Keratinocyte (primary cell): ENCODE measurements at regions not wholly inside any gene's neighbourhood (a gene's known extent, or its start where the extent isn't known, plus 50 kb on each side); places are given as distances from the start of the nearest gene placed in this dataset.

Experiments
- DNase-seq: peaks from one replicate; pipeline ENCODE4 v3.0.0-alpha.2; 2011; ENCODE audit warnings: low read depth, missing footprints, low spot score
- FAIRE-seq: peaks from 2 replicates; lab custom pipeline; 2011; peaks lifted over from hg19 to GRCh38; lab: Jason Lieb, UNC
- H2AFZ ChIP-seq: 2 replicates; pipeline ENCODE4 v1.6.0; 2012; ENCODE audit warnings: low read length, control low read depth, inconsistent platforms; ENCODE audit not compliant: control insufficient read depth
- H3K27ac ChIP-seq: 2 replicates; pipeline ENCODE4 v1.5.1; 2011; ENCODE audit warnings: low read length; ENCODE audit not compliant: control insufficient read depth, insufficient read depth
- H3K27me3 ChIP-seq: 3 replicates; pipeline ENCODE4 v1.6.0; 2011; ENCODE audit warnings: low read length; ENCODE audit not compliant: control insufficient read depth, insufficient read depth; ENCODE audit errors: extremely low read depth
- H3K36me3 ChIP-seq, 2 experiments: 2 replicates in 1 of 2; 3 replicates in 1 of 2; pipeline ENCODE4 v1.5.1; 2011; ENCODE audit warnings: low read length in 2 of 2, mild to moderate bottlenecking in 1 of 2; ENCODE audit not compliant: control insufficient read depth in 2 of 2, insufficient read depth in 2 of 2; ENCODE audit errors: extremely low read depth in 1 of 2
- H3K4me1 ChIP-seq: 3 replicates; pipeline ENCODE4 v1.5.1; 2011; ENCODE audit warnings: low read length; ENCODE audit not compliant: control insufficient read depth, insufficient read depth; ENCODE audit errors: extremely low read depth
- H3K4me2 ChIP-seq: 3 replicates; pipeline ENCODE4 v1.6.0; 2011; ENCODE audit warnings: low read depth, low read length; ENCODE audit not compliant: control insufficient read depth, insufficient read depth; ENCODE audit errors: extremely low read depth
- H3K4me3 ChIP-seq, 3 experiments: fragments of 200-600 bp in 1 of 3; sonication (generic) in 1 of 3; 2 replicates in 2 of 3; 3 replicates in 1 of 3; pipeline ENCODE4 v1.5.1; 2011 to 2016; ENCODE audit warnings: low read length in 3 of 3, mild to moderate bottlenecking in 3 of 3, control low read depth in 2 of 3, inconsistent platforms in 1 of 3, low read depth in 1 of 3, mixed read lengths in 1 of 3, mixed run types in 1 of 3, moderate library complexity in 1 of 3; ENCODE audit not compliant: control insufficient read depth in 2 of 3, insufficient read depth in 2 of 3; ENCODE audit errors: extremely low read depth in 1 of 3
- H3K79me2 ChIP-seq: 2 replicates; pipeline ENCODE4 v1.6.0; 2012; ENCODE audit warnings: low read length; ENCODE audit not compliant: control insufficient read depth, insufficient read depth
- H3K9ac ChIP-seq: 3 replicates; pipeline ENCODE4 v1.6.0; 2011; ENCODE audit warnings: low read length; ENCODE audit not compliant: control insufficient read depth, insufficient read depth; ENCODE audit errors: extremely low read depth
- H3K9me1 ChIP-seq: 3 replicates; pipeline ENCODE4 v1.6.0; 2011; ENCODE audit warnings: low read length; ENCODE audit not compliant: control insufficient read depth, insufficient read depth; ENCODE audit errors: extremely low read depth
- H3K9me3 ChIP-seq: 2 replicates; pipeline ENCODE4 v1.5.1; 2012; ENCODE audit warnings: low read depth, low read length; ENCODE audit not compliant: control insufficient read depth
- H4K20me1 ChIP-seq: 3 replicates; pipeline ENCODE4 v1.6.0; 2011; ENCODE audit warnings: low read length; ENCODE audit not compliant: control insufficient read depth, insufficient read depth; ENCODE audit errors: extremely low read depth
- CTCF ChIP-seq, 3 experiments: IDR thresholded peaks in 1 of 3; conservative IDR thresholded peaks in 1 of 3; optimal IDR thresholded peaks in 1 of 3; 2 replicates in 2 of 3; 3 replicates in 1 of 3; pipeline versions ENCODE3 to v1.5.1; 2011; ENCODE audit warnings: low read length in 3 of 3, mild to moderate bottlenecking in 3 of 3, moderate library complexity in 2 of 3, control low read depth in 1 of 3, inconsistent platforms in 1 of 3; ENCODE audit not compliant: insufficient read depth in 2 of 3; ENCODE audit errors: extremely low read depth in 1 of 3
- EZH2 ChIP-seq: IDR thresholded peaks from one replicate; pipeline ENCODE4 v1.6.1; 2012; ENCODE audit warnings: inconsistent platforms, mild to moderate bottlenecking, low read length, moderate library complexity
- dilution Hi-C: fragments of 300-500 bp; cut with MboI; formaldehyde crosslinking; loops from one replicate; pipeline ENCODE4 v1.7.0; 2020; ENCODE audit warnings: low sequenced_read_pairs; ENCODE audit not compliant: extremely low pct_ligation_motif_present

- TF ChIP-seq CTCF (optimal IDR thresholded peaks at IDR 0.05 in 1 of 3, IDR thresholded peaks at IDR 0.05 in 1 of 3, conservative IDR thresholded peaks at IDR 0.05 in 1 of 3; ENCODE audit: extremely low read depth in 1 of 3, insufficient read depth in 2 of 3, low read length in 3 of 3): no peak
- TF ChIP-seq EZH2: no peak
- Histone ChIP-seq H3K9ac (no peak overlapping the region), H2AFZ (no peak overlapping the region), H3K36me3 (no peaks in the 10 kb centered on the region), H3K79me2 (no peaks in the 10 kb centered on the region), H3K9me3 (no peaks in the 10 kb centered on the region), H3K4me3 (no peak overlapping the region), H3K9me1 (no peaks in the 10 kb centered on the region), H3K4me2 (no peak overlapping the region), H3K4me1 (no peaks in the 10 kb centered on the region), H4K20me1 (no peaks in the 10 kb centered on the region), H3K27me3 (no peaks in the 10 kb centered on the region), H3K27ac (no peak overlapping the region)
- no peak for DNase-seq
- dilution Hi-C loops: no loop called here
- FAIRE-seq: no peak
Observed at GRCh38 chr6:14467591-14467990, 350.0 kb downstream of the CD83 start.

- Histone ChIP-seq H3K79me2 (no peaks in the 10 kb centered on the region), H3K4me3 (no peak overlapping the region), H3K4me1 (no peaks in the 10 kb centered on the region), H3K9me3 (no peaks in the 10 kb centered on the region), H3K9ac (no peak overlapping the region), H2AFZ (no peak overlapping the region), H4K20me1 (no peaks in the 10 kb centered on the region), H3K9me1 (no peaks in the 10 kb centered on the region), H3K36me3 (no peaks in the 10 kb centered on the region), H3K4me2 (no peak overlapping the region), H3K27ac (no peak overlapping the region), H3K27me3 (no peaks in the 10 kb centered on the region)
- no peak for TF ChIP-seq EZH2
- TF ChIP-seq CTCF (optimal IDR thresholded peaks at IDR 0.05 in 1 of 3, IDR thresholded peaks at IDR 0.05 in 1 of 3, conservative IDR thresholded peaks at IDR 0.05 in 1 of 3; ENCODE audit: extremely low read depth in 1 of 3, insufficient read depth in 2 of 3, low read length in 3 of 3): no peak
- dilution Hi-C loops: no loop called here
- DNase-seq (no peak), FAIRE-seq (no peak)
Observed at GRCh38 chr6:14468647-14469321, 351.2 kb downstream of the CD83 start.
